Anterior cingulate cortex (tissue), 58 donors: ENCODE measurements at regions not wholly inside any gene's neighbourhood (a gene's known extent, or its start where the extent isn't known, plus 50 kb on each side); places are given as distances from the start of the nearest gene placed in this dataset.

Experiments used
- DNase-seq, 58 donors: peaks; one replicate each; lab custom pipeline; 2025; lab: John Stamatoyannopoulos, UW

GRCh38 chr13:64020126-64020525 lies 2604.5 kb upstream of the PCDH20 start:
- no peak for DNase-seq

- DNase-seq: no peak
Observed at GRCh38 chr13:64007339-64007738, 2591.7 kb upstream of the PCDH20 start.

DNA sequence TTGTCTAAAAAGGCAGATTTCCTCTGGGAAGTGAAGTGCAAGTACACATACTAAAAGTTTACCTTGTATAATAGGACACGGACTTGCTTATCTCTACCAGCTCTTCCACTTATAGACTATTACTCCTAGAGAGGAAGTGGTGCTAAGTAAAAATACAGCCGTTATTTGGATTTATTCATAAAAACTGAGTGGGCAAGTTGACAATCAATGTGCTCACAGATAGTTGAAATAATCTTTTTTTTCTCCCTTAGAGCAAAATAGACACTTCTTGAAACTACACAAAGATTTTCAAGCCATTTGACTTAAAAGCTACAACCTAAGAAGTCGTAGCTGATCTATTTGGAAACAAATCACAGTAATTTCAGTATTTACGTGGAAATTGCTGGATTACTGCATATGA lies 2584.7 kb upstream of the PCDH20 start:
- no peak for DNase-seq

DNA sequence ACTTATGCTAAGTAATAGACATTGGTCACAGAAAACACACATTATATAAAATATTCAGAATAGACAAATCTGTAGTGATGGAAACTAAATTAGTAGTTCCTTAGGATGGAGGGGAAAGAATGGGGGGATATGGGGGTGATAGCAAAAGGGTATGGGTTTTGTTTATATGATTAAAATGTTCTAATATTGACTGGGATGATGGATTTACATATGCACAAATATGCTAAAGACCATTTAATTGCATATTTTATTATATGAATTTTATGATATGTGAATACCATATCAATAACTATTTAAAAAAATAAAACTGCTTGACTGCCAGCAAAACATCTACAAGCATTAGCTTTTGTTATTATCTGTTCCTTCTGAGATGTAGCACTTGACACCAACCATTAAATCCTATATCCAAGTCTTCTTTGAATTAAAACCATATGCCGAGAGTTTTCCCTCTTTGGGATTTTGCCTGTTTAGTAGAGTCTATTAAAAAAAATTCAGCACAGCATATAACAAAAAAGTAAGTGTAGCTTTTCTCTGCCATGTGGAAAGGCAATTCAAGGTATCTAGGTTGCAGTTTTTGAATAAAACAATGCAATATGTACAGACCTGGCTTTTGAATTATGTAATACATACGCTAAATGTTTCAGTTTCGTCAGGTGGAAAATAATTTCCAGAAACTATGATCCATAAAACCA lies 2584.1 kb upstream of the PCDH20 start:
- DNase-seq: no peak

GRCh38 chr13:63983366-63983765 lies 2567.7 kb upstream of the PCDH20 start:
- no peak for DNase-seq

GRCh38 chr13:63979951-63980350 lies 2564.3 kb upstream of the PCDH20 start:
- DNase-seq: no peak

- DNase-seq: no peak
Observed at GRCh38 chr13:63972328-63972727, 2556.7 kb upstream of the PCDH20 start.

DNA sequence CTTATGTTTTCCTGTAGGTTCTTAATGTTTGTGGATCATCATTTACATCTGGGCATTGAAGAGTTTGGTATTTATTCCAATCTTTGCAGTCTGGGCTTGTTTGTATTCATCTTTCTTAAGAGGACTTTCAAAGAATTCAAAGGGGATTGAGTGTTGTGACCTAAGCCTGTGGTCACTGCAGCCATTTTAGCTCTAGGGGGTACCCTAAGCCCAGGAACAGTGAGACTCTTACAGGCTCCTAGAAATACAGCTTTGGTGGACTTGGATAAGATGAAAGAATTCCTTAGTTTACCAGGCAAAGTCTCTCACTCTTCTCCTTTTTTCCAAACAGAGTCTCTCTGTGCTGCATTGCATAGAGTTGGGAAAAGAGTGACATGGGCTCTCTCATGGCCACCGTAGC lies 2539.0 kb upstream of the PCDH20 start:
- no peak for DNase-seq

DNA sequence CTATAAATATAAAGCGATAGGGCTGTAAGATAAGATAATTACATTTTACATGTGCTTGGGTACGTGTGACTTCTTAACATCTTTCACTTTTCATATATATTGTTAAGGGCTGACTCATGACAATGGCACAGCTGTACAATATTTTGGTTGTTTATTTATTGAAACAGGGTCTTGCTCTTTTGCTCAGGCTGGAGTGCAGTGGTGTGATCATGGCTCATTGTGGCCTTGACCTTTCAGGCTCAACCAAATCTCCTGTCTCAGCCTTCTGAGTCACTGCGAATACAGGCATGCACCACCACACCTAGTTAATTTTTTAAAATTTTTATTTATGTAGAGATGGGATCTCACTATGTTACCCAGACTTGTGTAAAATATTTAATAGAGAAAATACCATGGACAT lies 2532.4 kb upstream of the PCDH20 start:
- DNase-seq: no peak

GRCh38 chr13:63944911-63945310 lies 2529.3 kb upstream of the PCDH20 start:
- no peak for DNase-seq

DNA sequence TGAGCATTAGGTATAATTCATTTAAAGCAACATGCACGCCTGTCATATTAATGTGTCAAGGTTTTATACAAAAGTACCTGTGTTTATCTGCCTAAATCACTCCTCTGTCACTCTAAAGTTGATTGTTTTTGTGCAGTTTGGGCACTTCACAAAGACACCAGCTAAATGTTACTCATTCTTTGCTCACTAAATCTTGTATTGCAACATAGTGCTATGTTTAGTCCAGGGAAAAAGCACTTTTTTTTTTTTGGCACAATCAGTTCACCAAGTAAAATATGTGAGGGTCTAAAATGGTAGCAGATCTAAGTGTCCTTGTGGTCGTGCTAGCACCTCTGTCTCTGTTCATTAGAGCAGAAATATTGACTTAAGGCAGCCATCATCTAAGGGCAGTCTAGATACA lies 2526.7 kb upstream of the PCDH20 start:
- no peak for DNase-seq

DNA sequence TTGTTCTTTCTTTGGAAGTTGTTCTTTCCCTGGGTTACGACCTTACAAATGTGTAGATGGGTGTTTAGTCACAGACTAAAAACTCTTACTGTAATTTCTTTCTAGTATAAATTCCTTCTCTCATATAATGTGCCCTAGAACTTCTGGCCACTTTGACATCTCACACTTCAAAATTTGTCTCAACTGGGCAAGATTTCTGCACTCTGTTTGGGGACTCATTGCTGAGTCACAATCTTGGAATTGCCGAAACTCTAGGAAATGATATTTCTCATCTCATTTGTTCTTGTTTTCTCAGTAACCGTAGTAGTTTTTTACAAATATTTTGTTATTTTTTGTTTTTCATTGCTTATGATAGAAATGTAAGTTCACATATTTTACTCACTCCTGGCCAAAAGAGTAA lies 2523.2 kb upstream of the PCDH20 start:
- no peak for DNase-seq

- peak in 4 of 58 donors; percentile 0 to 3 (median 1) for DNase-seq
Observed at GRCh38 chr13:63910511-63910910, 2494.9 kb upstream of the PCDH20 start.

- no peak for DNase-seq
Observed at GRCh38 chr13:63909726-63910375, 2494.2 kb upstream of the PCDH20 start.

- no peak for DNase-seq
Observed at GRCh38 chr13:63902141-63902540, 2486.5 kb upstream of the PCDH20 start.

DNA sequence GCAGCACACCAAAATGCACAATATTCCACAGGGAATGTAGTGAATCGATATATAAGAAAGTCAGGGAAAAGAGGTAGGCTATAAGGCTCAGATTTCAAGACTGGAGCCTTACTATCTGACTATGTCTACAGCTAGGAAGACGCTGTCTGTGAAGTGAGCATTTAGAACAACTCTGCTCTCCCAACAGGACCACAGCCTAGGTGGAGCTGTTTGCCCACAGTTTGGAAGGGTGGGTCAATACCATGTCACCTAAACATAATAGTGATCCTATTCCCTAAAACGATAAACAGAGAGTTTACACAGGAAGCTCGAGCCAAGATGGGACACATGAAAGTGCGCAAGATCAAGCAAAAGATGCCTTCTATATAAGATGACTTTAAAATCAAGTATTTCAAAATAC lies 2486.0 kb upstream of the PCDH20 start:
- DNase-seq: no peak

DNA sequence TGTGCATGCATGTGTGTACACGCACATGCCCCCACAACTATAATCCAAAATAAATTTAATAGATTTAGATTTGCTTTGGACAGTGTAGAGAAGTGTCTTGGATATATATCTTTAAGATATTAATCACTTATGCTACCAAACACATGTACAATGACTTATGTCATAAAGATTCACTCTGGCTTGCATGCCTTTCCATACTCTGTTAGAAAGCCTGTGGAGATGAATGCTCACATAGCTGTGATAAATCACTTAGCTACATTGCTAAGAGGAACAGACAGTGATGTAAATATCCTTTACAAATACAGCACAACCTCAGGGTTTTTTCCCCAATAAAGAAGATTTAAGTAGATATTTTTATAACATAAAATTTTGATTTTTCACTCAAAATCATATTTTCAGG lies 2484.8 kb upstream of the PCDH20 start:
- DNase-seq: no peak

DNA sequence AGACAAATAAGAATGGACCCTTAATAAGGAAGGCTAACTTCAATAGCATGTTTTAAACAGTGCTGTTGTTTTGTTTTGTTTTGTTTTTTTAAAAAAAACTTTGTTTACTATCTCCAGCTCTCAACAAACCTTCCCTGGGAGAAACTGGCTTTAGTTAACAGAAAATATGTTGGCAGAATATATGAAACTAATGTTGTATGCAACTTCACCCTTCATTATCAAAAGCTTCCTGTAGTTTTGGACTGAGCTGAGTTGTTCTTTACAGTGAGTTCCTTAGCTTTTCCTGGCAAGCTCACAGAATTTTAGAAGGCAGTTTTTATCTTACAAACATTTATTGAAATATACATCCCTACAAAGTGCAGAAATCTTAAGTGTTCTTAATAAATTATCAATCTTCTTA lies 2480.7 kb upstream of the PCDH20 start:
- no peak for DNase-seq

DNA sequence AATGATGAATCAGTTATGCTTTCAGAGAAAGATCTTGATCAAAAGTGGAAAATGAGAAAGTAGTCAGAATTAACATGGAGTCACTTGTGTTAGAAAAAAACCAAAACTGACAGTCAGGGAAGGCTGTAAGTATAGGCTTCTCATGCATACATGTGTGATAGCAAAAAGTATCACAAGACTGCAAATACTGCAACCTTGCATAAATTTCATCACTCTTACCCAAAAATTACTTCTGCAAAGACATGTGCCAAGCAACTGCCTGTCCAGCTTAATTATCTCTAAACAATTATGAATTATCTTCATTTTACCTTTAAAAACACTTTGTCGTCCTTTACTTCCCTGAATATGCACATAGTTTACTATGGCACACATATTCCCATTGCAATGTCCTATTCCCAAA lies 2466.4 kb upstream of the PCDH20 start:
- DNase-seq: no peak

- no peak for DNase-seq
Observed at GRCh38 chr13:63880705-63881104, 2465.1 kb upstream of the PCDH20 start.

DNA sequence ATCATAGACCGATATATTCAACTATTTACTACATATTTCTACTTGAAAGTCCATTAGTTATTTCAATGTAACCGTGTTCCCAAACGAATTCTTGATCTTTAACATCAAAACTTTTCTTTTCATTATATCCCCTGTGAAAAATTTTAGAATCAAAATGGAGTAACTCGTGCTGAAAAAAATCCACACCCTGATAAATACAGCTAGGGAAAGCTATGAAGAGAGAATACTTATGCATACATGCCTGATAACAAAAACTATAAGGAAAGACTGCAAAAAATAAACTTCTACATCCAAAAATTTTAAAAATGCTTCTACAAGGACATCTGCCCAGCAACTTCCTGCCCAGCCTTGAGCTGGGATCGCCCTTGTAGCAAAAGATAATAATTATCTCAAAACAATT lies 2458.3 kb upstream of the PCDH20 start:
- DNase-seq: no peak

DNA sequence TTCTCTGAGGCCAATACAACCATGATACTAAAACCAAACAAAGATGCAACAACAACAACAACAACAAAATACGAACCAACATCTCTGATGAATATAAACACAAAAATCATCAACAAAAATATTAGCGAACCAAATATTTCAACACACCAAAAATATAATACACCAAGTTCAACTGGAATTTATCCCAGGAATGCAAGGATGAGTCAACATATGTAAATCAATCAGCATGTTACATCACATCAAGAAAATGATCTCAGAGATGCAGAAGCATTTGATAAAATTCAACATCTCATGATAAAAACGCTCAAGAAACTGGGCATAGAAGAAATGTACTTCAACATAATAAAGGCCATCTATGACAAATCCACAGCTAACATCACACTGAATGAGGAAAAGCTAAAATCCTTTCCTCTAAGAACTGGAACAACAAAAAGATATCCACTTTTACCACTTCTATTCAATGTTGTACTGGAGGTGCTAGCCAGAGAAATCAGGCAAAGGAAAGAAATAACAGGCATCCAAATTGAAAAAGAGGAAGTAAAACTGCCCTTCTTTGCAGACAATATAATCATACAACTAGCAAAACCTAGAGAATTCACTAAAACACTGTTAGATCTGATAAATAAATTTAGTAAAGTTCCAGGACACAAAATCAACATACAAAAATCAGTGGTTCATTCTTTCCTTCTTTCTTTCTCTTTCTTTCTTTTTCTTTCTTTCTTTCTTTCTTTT lies 2448.7 kb upstream of the PCDH20 start:
- no peak for DNase-seq
